Activated naive CD8-positive, alpha-beta T cell treated with anti-CD3 and anti-CD28 coated beads, Interleukin-2, amount 10 ng/mL, durations not matched to agents 7 days and 5 days (primary cell): ENCODE measurements at regions not wholly inside any gene's neighbourhood (a gene's known extent, or its start where the extent isn't known, plus 50 kb on each side); places are given as distances from the start of the nearest gene placed in this dataset.
A peak's percentile ranks its signal among the peaks of the same experiment; 100 is the strongest.

Source experiments
- ATAC-seq: fragments of 150-1000 bp; cut with Tn5 transposase; one replicate; pipeline ENCODE4 v1.10.0; 2021; ENCODE audit warnings: low read depth, moderate library complexity
- POLR2A ChIA-PET: fragments of 350-600 bp; sonication (Branson Sonifier 250); formaldehyde crosslinking; loops from one replicate; lab custom pipeline; 2021; ENCODE audit warnings: antibody characterized with exemption; lab: Charles Lee
- DNase-seq: peaks from one replicate; pipeline ENCODE4 v3.0.0; 2021
- H3K27ac Mint-ChIP-seq: one replicate; pipeline ENCODE4 v1.8.0; 2022; ENCODE audit warnings: mild to moderate bottlenecking, mixed read lengths
- H3K27me3 Mint-ChIP-seq: one replicate; pipeline ENCODE4 v1.8.0; 2022; ENCODE audit warnings: mild to moderate bottlenecking, moderate library complexity, mixed read lengths
- H3K36me3 Mint-ChIP-seq: one replicate; pipeline ENCODE4 v1.8.0; 2021; ENCODE audit warnings: mild to moderate bottlenecking, mixed read lengths
- H3K4me1 Mint-ChIP-seq: one replicate; pipeline ENCODE4 v1.8.0; 2021; ENCODE audit warnings: mixed read lengths
- H3K4me3 Mint-ChIP-seq: one replicate; pipeline ENCODE4 v1.8.0; 2022; ENCODE audit warnings: mild to moderate bottlenecking, moderate library complexity, mixed read lengths
- H3K9me3 Mint-ChIP-seq: one replicate; pipeline ENCODE4 v1.8.0; 2021; ENCODE audit warnings: mixed read lengths

DNA sequence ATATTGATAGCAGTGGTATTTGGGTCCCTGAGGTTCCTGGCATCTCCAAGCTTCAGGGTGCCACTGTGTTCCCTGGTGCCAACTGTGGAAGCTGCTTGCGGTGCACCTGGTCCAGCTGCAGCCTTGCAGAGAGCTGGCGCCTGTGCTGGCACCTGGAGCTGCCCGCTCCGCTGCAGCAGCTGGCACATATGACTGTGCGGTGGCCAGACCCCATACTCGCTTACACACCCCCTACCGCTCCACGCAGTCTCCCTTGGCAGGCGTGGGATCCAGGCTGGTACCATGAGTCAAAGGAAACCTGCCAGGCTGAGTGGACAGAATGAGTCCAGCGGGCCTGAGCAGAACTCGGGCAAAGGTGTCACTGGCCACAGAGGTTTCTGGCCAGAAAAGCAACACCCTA lies 89.9 kb upstream of the JAZF1 start:
- Mint-ChIP-seq H3K4me3 (no peak overlapping the region), H3K27me3 (peaks cover 24% of the 10 kb centered on the region), H3K36me3 (peaks cover 4% of the 10 kb centered on the region), H3K4me1 (peaks cover 2% of the 10 kb centered on the region), H3K27ac (no peak overlapping the region), H3K9me3 (peaks cover 9% of the 10 kb centered on the region)
- ATAC-seq, result no peak
- POLR2A ChIA-PET, result no interaction called here
- no peak for DNase-seq

DNA sequence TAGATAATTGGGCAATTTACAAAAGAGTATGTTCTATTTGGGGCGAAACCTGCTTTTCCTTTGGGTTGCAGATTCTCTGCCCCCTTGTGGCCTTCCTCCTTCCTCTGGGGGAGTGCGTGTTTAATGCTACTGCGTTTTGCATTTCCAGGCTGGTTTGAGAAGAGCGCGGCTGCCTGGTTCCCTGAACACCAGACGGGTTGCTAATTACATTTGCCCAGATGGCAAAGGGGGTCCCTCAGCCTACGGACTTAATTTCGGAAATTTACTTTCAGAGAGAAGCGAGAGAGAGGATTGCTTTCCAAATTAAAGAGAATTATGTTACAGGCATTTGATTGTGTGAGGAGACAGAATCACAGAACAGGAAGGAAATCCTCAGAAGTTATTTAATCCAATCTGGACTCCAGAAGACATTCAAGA lies 91.9 kb upstream of the JAZF1 start:
- peaks cover 4% of the 10 kb centered on the region for H3K36me3 Mint-ChIP-seq
- no peak for DNase-seq
- H3K27me3 Mint-ChIP-seq, result peaks cover 20% of the 10 kb centered on the region
- POLR2A ChIA-PET, result no interaction called here
- H3K27ac Mint-ChIP-seq, result no peak overlapping the region
- peaks cover 2% of the 10 kb centered on the region for H3K4me1 Mint-ChIP-seq
- no peak overlapping the region for H3K4me3 Mint-ChIP-seq
- H3K9me3 Mint-ChIP-seq, result peaks cover 9% of the 10 kb centered on the region
- no peak for ATAC-seq

DNA sequence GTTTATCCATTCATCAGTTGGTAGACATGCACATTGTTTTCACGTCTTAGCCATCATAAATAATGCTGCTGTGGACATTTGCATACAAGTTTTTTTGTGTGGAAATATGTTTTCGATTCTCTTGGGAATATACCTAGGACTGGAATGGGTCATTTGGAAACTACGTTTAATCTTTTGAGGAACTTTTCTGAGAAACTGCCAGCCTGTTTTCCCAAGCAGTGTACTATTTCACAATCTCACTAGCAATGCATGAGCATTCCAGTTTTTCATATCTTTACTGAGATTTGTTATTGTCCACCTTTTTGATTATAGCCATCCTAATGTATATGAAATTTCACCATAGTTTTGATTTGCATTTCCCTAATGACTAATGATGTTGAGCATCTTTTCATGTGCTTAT lies 95.7 kb upstream of the JAZF1 start:
- no peak overlapping the region for H3K27ac Mint-ChIP-seq
- ATAC-seq, result no peak
- peaks cover 1% of the 10 kb centered on the region for H3K36me3 Mint-ChIP-seq
- no peak overlapping the region for H3K4me3 Mint-ChIP-seq
- peaks cover 2% of the 10 kb centered on the region for H3K4me1 Mint-ChIP-seq
- H3K27me3 Mint-ChIP-seq, result peaks cover 13% of the 10 kb centered on the region
- H3K9me3 Mint-ChIP-seq, result peaks cover 4% of the 10 kb centered on the region
- POLR2A ChIA-PET, result no interaction called here
- DNase-seq, result no peak

DNA sequence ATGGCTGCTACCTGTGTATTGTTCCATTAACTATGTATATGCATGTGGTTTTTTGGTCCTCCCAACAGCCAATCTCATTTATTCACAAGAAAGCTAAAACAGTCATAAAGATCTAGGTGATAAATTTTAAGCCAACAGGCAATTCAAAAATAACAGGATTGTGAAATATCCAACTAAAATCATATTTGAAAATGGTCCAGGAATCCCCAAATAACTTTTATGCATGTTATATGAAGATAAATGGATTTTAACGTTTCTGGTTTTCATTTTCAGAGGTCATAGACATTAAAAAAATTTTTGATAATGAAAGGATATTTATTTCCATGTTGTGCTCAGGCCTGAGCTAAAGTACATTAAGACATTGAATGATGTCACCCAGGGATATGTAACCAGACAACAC lies 96.8 kb upstream of the JAZF1 start:
- H3K27ac Mint-ChIP-seq, result no peak overlapping the region
- peaks cover 6% of the 10 kb centered on the region for H3K27me3 Mint-ChIP-seq
- DNase-seq (no peak), ATAC-seq (no peak)
- H3K4me3 Mint-ChIP-seq, result no peak overlapping the region
- POLR2A ChIA-PET, result no interaction called here
- peaks cover 4% of the 10 kb centered on the region for H3K9me3 Mint-ChIP-seq
- H3K36me3 Mint-ChIP-seq, result peaks cover 1% of the 10 kb centered on the region
- H3K4me1 Mint-ChIP-seq, result peaks cover 2% of the 10 kb centered on the region

DNA sequence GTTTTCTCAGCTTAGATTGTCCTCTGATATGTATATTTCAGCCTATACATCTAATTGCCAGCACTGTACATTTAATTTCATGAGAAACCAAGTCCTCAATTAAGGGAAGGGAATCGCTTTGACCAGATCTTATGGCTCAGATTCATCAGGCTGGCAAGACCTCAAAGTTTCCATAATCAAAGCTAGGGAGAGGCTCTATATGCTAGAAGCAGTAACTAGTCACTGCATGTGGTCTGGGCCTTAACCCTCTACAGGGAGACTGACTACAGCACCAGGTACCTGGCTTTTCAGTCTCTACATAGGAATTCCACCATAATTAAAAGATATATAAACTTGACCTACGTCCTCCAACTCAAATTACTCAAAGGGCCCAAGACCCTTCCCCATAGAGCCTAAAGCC lies 97.4 kb upstream of the JAZF1 start:
- DNase-seq (no peak), ATAC-seq (no peak)
- peaks cover 1% of the 10 kb centered on the region for H3K36me3 Mint-ChIP-seq
- no peak overlapping the region for H3K27ac Mint-ChIP-seq
- peaks cover 3% of the 10 kb centered on the region for H3K27me3 Mint-ChIP-seq
- H3K4me1 Mint-ChIP-seq, result no peaks in the 10 kb centered on the region
- peaks cover 2% of the 10 kb centered on the region for H3K9me3 Mint-ChIP-seq
- POLR2A ChIA-PET, result no interaction called here
- no peak overlapping the region for H3K4me3 Mint-ChIP-seq

DNA sequence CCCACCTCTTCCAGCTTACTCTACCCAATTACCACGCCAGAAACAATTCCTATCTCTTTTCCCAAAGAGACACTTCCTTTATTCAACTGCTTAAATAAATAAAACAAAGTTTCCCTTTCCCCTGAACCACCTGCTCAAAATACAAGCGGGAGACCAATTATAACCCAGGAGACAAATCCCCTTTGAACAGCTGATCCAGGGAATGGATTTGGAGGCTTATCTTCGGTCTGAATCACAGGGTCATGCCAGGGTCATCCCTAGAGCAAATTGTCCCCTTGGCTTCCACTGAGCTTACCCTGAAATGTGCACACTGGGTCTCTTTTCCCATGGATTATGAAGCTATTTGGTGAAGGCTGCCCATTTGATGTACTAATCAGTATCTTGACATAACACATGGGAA lies 99.9 kb upstream of the JAZF1 start:
- H3K4me1 Mint-ChIP-seq, result no peaks in the 10 kb centered on the region
- DNase-seq (no peak), ATAC-seq (no peak)
- no peaks in the 10 kb centered on the region for H3K36me3 Mint-ChIP-seq
- no peak overlapping the region for H3K4me3 Mint-ChIP-seq
- H3K9me3 Mint-ChIP-seq, result no peaks in the 10 kb centered on the region
- H3K27ac Mint-ChIP-seq, result no peak overlapping the region
- H3K27me3 Mint-ChIP-seq, result peaks cover 3% of the 10 kb centered on the region
- POLR2A ChIA-PET, result no interaction called here

DNA sequence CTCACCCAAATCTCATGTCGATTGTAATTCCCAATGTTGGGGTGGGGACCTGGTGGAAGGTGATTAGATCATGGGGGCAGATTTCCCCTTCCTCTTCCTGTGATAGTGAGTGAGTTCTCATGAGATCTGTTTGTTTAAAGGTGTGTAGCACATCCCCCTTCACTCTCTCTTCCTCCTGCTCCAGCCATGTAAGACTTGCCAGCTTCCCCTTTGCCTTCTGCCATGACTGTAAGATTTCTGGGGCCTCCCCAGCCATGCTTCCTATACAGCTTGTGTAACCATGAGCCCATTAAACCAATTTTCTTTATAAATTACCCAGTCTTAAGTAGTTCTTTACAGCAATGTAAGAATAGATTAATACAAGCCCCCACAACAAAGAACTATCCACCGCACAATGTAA lies 109.9 kb upstream of the JAZF1 start:
- DNase-seq (no peak), ATAC-seq (no peak)
- Mint-ChIP-seq H3K36me3 (no peaks in the 10 kb centered on the region), H3K4me1 (no peaks in the 10 kb centered on the region), H3K4me3 (no peak overlapping the region), H3K27ac (no peak overlapping the region), H3K9me3 (peaks cover 3% of the 10 kb centered on the region), H3K27me3 (peaks cover 2% of the 10 kb centered on the region)
- POLR2A ChIA-PET, result no interaction called here

DNA sequence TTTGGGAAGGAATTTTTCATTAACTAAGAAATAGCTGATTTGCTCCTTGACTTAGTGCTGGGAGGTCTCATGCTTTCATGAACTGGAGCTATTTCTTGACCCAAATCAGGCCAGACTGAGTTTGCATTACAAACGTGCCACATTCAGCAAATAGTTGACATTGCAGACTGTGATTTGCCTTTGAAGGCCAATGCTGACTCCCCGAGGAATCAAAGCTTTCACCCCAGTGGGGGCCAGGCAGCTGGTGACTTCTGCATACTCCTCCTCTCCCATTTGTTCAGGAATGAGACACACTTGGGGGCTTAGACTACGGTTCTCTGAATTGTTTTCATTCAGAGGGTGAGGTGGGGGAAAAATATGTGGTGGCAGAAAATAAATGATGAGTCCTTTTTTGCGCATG lies 111.0 kb upstream of the JAZF1 start:
- POLR2A ChIA-PET, result no interaction called here
- no peak overlapping the region for H3K4me3 Mint-ChIP-seq
- H3K27me3 Mint-ChIP-seq, result peaks cover 4% of the 10 kb centered on the region
- peaks cover 3% of the 10 kb centered on the region for H3K9me3 Mint-ChIP-seq
- no peaks in the 10 kb centered on the region for H3K4me1 Mint-ChIP-seq
- ATAC-seq (no peak), DNase-seq (no peak)
- H3K36me3 Mint-ChIP-seq, result no peaks in the 10 kb centered on the region
- no peak overlapping the region for H3K27ac Mint-ChIP-seq

DNA sequence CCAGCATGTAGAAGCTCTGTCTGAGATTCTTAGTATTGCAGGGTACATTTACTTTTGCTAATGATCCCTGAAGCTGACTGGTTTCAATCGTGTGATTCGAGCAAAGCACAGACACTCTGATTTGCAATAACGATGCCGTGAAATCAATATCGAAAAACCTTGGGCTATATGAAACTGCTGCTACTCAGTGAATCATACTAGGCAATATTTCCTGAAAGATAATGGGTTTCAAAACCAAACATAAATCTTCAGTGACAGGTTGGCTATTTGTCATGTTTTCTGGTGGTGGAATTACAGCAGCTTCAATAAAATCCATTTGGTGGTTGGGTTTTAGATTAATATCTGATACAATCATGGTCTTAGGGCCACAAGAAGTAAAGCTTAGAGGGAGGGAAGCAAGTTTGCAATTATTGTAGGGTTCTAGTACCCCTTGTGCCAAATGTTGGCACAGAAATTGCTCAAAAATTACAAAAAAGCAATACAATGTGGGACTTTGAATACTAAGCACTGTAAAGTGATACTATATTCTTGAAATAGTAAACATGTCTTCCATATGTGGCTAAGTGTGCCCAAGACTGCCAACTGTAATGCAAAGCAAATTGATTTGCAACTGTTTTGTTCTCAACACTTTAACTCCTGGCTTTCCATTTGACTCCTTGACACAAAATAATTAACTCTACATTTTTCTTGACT lies 112.4 kb upstream of the JAZF1 start:
- Mint-ChIP-seq H3K4me3 (no peak overlapping the region), H3K27me3 (peaks cover 4% of the 10 kb centered on the region), H3K9me3 (peaks cover 3% of the 10 kb centered on the region), H3K36me3 (no peaks in the 10 kb centered on the region), H3K4me1 (no peaks in the 10 kb centered on the region), H3K27ac (no peak overlapping the region)
- POLR2A ChIA-PET, result no interaction called here
- DNase-seq (no peak), ATAC-seq (no peak)

DNA sequence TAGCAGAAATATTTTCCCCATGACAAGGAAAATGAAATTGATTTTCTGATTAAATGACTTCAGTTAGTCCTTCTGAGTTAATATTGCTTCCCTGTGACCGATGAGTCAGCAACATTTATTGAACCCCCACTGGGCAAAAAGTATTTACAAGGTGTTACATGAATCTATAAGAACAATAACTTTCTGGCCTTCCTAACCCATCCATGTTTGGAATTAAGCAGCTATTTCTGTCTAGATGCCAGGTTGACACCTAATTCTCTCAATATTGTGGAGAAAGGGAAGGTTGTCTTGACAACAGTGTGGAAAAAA lies 112.9 kb upstream of the JAZF1 start:
- no peaks in the 10 kb centered on the region for H3K36me3 Mint-ChIP-seq
- no peak overlapping the region for H3K27ac Mint-ChIP-seq
- no peak for ATAC-seq
- no peak for DNase-seq
- H3K9me3 Mint-ChIP-seq, result peaks cover 3% of the 10 kb centered on the region
- POLR2A ChIA-PET, result no interaction called here
- no peaks in the 10 kb centered on the region for H3K4me1 Mint-ChIP-seq
- H3K27me3 Mint-ChIP-seq, result peaks cover 4% of the 10 kb centered on the region
- no peak overlapping the region for H3K4me3 Mint-ChIP-seq

DNA sequence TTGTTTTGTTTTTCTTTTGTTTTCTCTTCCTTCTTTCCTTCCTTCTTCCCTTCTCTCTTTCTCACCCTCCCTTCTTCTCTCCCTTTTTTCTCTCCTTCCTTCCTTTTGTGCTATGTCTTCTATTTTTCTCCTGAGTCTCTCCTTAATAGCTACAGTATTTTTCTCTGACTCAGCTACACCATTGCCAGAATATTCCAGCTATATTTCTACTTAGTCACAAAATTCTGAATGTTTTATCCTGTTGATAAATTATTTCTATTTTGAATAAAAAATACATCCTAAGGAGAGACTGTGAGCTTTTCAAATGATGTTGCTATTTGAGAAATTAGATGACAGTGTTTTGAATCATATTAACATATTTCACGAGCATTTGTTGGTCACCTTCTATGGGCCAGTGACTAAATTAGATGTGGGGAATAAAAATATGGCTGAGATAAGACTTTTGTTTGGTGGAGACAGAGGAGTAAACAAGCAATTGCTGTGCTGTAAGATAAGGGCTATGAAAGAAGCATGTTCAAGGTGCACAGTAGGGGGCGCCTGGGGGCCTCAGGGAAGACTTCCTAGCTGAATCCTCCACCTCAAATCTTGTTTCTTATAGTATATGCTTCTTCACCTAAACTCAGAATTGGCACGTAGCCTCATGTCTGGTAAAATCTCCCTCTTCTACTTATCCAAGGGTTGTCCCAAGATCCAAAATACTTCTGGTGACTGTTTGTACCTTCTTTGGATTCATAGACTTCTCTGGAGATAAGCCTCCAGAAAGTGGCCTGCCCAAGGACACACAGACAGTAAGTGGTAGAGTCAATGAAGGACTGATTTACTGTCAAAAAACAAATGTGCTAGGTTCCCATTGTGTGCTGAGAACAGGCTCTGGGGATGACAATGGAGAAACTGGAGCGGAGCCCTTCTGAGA lies 115.5 kb upstream of the CREB5 start:
- no peak overlapping the region for H3K27ac Mint-ChIP-seq
- peaks cover 1% of the 10 kb centered on the region for H3K9me3 Mint-ChIP-seq
- POLR2A ChIA-PET, result no interaction called here
- no peaks in the 10 kb centered on the region for H3K36me3 Mint-ChIP-seq
- H3K4me1 Mint-ChIP-seq, result no peaks in the 10 kb centered on the region
- ATAC-seq (no peak), DNase-seq (peak; percentile 53)
- H3K4me3 Mint-ChIP-seq, result no peak overlapping the region
- peaks cover 4% of the 10 kb centered on the region for H3K27me3 Mint-ChIP-seq

DNA sequence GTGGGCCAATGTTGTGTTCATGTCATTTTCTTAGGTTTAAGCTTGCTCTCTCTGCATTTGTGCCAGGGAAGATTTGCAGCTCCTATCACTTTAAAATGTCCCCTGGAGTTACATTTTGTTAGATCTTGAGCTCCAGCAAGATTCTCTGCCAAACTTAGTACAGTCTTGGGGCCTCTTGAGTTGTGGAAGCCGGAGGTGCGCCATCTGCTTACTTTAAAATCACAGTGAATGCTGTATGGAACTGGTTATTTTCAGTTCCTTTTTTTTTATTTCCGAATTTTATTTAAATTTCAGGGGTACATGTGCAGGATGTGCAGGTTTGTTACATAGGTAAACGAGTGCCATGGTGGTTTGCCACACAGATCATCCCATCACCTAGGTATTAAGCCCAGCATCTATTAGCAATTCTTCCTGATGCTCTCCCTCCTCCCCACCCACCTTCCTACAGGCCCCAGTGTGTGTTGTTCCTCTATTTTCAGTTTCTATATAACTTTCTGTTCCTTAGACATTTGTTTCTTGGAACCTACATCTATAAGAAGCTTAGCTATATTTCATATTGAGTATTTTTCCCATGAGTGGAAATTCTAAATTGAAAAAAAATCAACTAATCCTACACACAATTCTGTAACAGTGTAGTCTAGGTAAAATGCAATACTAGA lies 114.4 kb upstream of the CREB5 start:
- Mint-ChIP-seq H3K9me3 (no peaks in the 10 kb centered on the region), H3K27ac (no peak overlapping the region), H3K36me3 (no peaks in the 10 kb centered on the region), H3K4me3 (no peak overlapping the region), H3K4me1 (no peaks in the 10 kb centered on the region), H3K27me3 (peaks cover 4% of the 10 kb centered on the region)
- no peak for ATAC-seq
- POLR2A ChIA-PET, result no interaction called here
- no peak for DNase-seq

DNA sequence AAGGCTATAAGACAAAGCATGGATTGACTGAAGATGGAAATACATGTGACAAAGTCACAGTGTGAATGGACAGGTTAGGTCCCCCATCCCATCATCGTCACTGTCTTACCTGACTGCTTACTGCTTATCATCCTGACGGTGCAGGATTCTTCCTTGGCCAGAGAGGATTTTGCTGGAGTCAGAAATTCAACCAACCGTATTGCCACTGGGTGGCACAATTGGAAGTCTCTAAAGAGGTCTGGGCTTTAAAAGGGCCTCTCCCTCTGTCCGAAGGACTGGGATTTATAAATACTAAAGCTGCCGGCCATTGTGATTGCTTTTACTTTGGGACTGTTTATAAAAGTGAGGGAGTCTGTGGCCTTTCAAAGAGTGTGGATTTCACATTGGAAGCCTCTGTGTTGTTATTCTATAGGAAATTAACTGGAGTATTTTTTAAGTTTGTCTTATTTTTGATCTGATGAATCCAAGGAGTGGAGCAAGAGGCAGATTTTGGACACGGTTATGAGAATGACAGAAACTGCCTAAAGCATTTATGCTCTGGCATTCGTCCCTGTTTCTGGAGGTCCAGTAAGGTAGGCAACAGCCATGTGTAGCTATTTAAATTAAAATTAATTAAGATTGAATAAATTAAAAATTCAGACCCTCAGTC lies 113.3 kb upstream of the CREB5 start:
- no peaks in the 10 kb centered on the region for H3K9me3 Mint-ChIP-seq
- no peak overlapping the region for H3K4me3 Mint-ChIP-seq
- no peak for DNase-seq
- no peaks in the 10 kb centered on the region for H3K4me1 Mint-ChIP-seq
- H3K27ac Mint-ChIP-seq, result no peak overlapping the region
- peaks cover 4% of the 10 kb centered on the region for H3K27me3 Mint-ChIP-seq
- no peaks in the 10 kb centered on the region for H3K36me3 Mint-ChIP-seq
- ATAC-seq, result no peak
- POLR2A ChIA-PET, result no interaction called here
